COR-L47 (cell line): ENCODE measurements at regions not wholly inside any gene's neighbourhood (a gene's known extent, or its start where the extent isn't known, plus 50 kb on each side); places are given as distances from the start of the nearest gene placed in this dataset.
"Not testable (repeated sequence)": the region's sequence is repeated elsewhere in the genome, so short reads cannot be mapped to it uniquely, and the experiment has no call there.

Source experiments
- DNase-seq: peaks from one replicate; lab custom pipeline; 2025; lab: John Stamatoyannopoulos, UW

DNA sequence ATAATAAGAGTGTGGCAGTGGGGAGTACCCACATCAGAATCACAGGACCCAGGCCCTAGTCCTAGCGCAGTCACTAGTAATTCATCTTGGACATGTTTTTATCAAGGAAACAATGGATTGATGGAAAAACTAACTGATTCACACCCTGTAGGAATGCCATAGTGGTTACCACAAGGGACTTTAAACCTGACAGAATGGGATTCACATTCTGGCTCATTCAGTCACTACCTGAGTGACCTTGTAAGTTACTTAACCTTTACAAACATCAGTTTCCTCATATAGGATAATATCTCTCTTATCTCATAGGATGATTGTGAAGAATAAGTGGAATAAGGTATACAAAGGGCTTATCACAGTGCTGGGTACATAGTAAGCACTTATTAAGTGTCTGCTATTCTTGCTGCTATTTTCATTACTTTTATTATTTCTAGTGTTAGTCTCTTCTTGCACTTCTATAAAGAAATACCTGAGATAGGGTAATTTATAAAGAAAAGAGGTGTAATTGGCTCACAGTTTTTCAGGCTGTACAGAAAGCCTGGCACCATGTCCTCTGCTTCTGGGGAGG is 247.5 kb upstream of the KLF3 start:
- no peak for DNase-seq

DNA sequence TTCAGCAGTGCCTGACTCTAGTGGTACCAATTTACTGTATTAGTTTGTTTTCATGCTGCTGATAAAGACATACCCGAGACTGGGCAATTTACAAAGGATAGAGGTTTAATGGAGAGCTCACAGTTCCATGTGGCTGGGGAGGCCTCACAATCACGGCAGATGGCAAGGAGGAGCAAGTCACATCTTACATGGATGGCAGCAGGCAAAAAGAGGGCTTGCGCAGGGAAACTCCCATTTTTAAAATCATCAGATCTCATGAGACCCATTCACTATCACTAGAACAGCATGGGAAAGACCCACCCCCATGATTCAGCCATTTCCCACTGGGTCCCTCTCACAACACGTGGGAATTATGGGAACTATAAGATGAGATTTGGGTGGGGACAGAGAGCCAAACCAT is 243.7 kb upstream of the KLF3 start:
- DNase-seq = not testable (repeated sequence)

DNA sequence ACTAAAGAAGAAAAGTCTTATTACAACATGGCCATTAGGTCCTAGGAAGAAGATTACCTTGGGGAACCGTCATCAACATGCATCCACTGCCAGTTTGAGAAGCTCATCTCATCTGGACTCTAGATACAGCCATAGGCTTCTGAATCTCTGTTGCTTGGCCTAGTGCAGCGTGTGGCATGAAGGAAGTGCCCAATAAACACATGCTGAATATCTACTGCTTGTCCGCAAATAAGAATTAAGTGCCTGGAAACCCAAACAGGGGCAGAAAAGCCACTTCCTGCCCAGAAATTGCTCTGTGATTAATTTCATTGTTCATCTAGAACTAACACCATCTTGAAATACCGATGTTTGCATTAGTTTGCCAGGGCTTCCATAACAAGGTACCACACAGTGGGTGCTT is 241.1 kb upstream of the KLF3 start:
- DNase-seq = no peak

DNA sequence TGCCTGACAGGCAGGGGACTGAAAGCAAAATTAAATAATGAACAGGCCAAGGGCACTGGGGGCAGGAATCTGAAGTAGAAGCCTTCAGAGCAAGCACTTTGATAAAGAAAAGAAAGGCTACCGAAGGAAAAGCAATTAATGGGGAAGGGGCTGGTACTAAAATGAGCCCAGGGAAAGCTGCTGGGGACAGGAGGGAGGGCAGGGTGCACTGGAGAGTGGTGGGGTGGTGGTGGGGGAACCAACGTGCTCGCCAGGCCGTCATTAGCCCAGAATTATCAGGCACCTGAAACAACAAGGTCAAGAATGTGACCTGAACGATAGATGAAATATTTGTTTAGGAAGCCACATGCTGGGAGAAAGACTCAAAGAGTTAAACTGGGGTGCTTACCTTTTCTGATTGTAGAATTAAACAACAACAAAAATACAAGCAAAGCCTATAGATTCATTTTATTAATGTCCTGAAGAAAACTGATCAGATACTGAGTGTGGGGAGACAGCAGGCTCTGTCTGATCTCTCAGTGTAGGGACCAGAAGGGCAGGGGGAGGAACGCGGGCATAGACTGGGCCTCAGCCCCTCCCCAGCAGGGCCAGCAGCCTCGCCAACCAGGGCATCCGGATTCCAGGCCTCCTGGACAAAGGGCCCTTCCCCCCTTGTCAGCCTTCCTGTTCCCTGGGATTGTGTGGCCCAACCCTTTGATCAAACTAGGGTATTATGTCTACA is 239.7 kb upstream of the KLF3 start:
- DNase-seq = no peak

DNA sequence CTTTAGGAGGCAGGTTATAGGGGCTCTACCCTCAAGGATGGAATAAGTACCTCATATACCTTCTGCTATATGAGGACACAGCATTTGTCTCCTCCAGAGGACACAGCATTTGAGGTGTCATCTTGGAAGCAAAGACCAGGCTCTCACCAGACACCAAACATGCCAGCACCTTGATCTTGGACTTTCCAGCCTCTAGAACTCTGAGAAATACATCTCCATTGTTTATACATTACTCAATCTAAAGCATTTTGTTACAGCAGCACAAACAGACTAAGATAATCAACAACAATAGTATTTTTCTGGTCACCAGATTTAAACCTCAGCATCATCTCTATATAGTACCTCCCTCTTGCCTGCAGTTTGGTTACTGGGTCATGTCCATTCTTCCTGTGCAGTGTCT is 237.5 kb upstream of the KLF3 start:
- DNase-seq = no peak

DNA sequence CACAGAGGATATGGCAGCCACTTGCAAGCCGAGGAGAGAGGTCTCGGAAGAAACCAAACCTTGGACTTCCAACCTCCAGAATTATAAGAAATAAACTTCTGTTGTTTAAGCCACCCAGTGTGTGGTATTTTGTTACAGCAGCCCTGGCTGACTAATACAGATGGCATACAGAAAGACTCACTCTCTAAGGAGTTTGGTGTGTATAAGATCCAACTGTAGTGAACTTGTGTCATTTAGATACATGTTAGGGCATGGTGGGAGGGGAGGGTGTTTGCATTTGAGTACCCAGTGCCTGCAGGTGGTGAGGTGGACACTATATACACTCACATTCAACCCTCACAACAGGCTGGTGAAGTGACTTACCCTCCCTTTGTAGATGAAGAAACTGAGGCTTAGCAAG is 233.2 kb upstream of the KLF3 start:
- no peak for DNase-seq

DNA sequence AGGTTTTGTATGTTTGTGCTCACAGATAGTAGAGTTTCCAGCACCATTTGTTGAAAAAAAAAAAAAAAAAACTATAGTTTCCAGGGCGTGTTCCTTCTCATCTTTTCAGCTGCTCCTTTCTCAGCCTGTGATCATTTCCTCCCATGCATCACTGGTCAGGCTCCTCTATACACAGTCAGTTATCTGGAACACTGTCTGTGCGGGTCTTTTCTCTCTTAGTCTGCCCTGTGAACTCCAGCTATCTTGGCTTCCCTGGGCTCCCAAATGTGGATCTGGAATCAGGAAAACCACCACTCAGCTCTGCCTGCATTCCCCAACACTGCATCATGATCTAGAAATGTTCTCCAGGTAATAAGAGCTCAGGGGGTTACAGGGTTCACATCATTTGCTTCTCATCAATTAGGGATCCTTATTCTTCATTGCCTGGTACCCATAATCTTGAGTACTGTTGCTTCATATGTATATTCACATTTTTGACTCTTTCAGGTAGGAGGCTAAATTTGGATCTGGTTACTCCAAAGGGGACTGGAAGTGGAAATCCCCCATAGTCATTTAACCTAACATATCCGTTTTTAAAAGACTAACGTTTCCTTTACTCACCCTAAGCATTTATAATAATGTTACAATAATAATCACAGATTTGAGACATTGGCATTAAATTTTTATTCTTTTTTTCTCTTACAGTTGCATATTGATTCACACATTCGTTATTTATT is 221.8 kb upstream of the KLF3 start:
- DNase-seq = no peak

DNA sequence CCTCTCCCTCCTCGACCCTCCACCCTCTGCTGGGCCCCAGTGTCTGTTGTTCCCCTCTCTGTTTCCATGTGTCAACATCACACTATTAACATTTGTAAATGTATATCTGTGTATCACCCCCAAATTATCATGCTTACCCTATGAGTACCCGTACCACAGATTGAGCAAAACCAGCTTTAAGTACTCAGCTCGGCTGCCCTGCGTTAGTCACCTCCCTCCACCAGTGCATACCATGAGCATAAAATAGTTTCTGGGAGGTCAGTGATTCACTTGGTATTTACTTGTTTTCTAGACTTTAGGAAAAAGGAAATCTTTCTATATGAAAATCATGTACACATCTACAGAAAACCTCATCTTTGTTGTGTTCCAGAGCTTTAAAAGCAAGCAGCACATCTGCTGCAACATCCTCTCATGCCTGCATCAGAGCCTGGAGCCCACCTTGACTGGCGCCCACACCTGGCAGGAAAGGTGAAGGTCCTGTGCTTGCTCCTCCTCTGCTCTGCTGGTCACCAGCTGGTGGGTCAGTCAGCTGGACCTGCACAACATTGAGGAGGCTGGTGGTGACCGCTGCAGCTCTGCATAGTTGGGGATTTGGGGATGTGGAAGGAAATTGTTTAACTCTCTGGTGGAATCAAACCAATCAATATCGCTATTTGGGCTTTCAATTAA is 214.4 kb upstream of the KLF3 start:
- no peak for DNase-seq

DNA sequence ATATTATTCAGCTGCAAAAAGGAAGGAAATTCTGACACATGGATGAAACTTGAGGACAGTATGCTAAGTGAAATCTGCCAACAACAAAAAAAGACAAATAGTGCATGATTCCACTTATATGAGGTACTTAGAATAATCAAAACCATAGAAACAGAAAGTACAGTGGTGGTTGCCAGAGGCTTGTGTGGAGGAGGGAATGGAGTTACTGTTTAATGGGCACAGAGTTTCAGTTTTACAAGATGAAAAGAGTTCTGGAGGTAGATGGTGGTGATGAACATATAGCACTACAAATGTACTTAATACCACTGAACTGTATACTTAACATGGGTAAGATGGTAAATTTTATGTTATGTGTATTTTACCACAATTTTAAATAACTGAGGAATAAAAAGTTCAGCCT is 212.0 kb upstream of the KLF3 start:
- no peak for DNase-seq

DNA sequence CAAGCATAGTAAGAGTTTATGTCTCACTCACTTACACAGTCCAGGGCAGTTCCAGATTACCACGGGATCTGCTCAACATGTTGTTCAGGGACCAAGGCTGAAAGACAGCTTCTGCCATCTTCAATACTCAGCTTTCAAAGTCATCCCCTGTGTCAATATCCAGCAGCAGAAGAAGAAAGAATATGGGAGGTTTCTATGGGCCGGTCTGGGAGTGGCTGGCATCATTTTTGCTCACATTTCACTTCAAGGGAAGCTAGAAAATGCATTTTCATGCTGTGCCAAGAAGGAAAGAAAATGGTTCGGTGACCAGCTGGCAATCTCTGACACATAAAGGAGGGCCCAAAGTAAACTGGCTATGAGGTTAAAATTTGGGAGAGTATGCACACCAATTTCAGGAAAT is 211.5 kb upstream of the KLF3 start:
- DNase-seq = no peak

DNA sequence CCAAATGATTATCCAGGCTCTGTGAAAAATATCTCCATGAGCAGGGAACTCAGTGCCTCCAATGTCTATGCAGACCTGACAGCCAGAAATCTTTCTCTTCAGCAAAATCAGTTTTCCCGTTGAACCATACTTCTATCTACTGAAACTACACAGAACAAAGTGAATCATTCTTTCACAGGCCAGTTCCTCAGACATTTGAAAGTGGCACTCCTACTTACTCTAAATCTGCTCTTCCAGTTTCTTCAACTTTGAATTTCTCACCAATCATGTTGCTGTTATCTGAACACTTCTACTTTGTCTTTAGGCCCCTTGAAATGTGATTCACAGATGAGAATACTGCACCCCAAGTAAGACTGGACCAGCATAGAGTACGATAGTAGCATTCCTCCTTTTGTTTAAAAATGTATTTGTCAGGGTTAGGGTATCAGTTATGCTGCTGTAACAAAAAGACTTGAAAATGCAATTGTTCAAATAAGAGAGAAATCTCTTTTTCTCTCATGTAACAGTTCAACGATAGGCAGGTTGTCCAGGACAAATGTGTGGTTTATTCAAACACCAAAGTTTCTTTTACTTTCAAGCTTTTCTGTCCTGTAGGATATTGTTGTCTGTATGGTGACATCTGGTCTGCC is 210.6 kb upstream of the KLF3 start:
- DNase-seq = no peak

DNA sequence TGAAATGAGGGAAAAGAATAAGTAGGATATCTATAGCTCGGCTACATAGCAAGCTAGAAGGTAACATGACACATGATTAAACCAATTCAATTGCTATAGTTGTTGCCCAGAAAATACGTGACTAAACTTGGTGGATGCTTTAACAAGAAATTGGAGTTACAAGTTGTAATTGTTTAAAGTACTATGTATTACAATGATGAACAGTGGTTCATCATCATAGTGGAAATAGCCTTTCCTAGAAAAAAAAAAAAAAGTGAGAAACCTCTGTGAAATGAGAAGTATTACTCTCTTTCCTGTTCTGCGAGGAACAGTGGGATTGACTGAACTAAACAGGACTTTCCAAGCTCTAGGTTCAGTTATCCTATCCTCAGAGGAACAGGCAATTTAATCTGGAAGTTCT is 209.7 kb upstream of the KLF3 start:
- DNase-seq = no peak

DNA sequence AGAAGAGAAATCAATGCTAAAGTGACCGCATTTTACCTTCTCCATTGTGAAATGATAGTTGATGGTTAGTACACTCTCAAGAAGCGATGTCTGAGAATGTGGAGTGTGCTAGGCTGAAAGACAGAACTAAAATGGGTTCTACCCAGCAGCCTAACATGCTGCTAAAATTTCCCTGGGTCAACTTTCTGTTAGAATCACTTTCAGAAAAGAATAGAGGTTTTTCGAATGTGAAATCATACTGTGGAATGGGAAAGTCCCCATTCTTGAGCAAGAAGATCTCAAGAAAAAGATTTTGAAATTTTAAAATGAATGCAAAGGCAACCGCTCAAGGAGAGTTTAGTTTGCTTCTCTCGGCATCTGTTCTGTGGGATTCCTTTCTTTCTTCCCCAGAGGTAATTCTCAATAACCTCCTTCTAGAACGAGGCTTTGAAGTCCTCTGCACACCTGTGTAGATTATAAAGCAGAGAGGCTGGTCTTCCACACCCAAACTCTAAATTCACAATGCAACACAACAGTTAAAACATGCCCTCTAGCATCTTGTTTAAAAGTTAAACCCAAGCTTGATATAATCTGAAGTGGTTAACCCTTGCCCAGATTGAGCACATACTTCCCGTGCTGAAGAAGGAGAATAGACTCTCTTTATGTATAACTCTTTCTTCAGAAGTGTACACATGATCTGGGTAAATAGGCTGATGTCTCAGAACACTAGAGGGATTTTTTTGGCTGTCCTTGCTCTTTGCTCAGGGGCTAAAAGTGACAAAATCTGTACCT is 208.7 kb upstream of the KLF3 start:
- DNase-seq = no peak

DNA sequence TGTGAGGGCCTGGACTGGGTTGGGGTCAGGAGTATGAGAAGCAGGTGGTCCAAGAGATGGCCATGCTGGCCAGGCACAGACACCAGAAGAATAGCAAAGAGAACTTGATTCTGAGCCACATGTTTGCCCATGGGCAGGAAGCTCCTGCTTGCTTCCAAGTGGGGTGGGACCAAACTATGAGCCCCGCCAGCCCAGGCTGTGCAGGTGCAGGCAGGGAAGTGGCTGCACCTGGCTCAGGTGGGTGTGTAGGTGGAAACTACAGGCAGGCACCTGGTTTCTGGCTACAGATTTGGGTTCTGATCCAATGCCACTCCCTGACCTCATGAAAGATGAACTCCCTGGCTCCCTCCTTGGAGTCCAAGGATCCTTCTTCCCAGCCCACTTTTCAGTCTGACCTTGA is 207.9 kb upstream of the KLF3 start:
- DNase-seq = no peak

DNA sequence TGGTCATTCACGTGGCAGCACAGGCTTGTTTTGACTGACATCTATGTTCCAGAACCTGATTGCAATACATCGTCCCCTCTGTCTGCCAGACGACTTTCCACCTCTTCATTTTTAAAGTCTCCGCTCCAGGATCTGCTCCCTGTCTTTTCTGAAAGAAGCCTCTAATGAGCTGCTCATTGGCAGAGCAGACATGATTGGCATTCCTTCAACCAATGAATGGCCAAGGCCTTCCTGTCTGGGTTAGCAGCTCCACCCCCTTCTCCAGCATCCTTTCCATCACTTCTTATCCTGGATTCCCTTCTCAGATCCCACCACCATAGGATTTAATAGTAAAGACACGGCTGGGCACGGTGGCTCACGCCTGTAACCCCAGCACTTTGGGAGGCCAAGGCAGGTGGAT is 202.7 kb upstream of the KLF3 start:
- no peak for DNase-seq

DNA sequence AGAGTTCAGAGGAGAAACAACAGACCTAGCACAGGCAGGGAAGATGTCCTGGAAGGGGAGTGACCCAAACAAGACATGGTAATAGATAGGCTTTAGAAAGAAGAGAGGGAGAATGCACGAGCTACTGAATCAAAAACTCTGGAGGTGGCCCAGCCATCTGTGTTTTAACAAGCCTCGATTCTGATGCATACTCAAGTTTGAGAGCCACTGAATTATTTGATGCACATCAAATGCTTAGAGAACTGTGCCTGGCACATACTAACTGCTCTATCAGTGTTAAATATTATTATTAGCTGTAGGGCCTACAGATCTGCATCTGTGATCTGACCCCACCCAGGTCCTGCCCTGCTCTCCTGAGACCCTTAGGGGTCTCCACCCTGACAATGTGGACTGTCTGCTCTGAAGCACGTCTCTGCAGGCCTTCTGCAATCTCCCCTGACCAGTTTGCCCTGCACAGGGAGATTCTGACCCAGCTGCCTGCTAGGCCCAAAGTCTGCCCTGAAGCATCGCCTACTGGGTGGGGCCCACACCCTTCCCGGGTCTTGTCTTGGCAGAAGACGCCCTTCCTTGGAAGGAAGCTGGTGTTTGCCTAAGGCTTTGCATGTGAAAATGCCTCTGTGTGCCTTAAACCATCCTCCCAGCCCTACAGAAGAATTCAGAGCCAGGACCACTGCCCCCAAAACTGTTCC is 201.5 kb upstream of the KLF3 start:
- no peak for DNase-seq

DNA sequence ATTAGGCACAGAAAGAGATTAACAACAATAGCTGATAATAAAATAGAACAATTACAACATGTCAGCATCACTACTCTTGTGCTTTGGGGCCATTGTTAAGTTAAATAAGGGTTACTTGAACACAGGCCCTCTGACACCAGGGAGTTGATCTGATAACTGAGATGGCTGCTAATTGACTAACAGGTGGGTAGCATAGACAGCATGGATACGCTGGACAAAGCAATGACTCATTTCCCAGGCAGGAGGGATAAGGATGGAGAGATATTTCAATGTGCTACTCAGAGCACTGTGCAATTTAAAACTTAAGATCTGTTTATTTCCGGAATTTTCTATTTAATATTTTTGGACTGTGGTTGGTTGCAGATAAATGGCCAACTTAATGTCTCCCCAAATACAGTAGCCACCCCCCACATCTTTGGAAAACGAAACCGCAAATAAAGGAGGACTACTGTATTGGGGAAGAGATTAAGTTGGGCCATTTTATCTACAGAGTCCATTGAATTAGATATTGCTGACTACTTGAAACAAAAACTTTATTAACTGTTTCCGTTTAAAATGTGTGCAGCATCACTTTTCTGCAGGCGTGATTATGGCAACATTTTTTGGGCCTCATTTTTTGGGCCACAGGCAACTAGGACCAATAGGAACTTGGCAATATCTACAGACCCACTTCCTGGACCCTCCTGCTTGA is 200.6 kb upstream of the KLF3 start:
- no peak for DNase-seq

DNA sequence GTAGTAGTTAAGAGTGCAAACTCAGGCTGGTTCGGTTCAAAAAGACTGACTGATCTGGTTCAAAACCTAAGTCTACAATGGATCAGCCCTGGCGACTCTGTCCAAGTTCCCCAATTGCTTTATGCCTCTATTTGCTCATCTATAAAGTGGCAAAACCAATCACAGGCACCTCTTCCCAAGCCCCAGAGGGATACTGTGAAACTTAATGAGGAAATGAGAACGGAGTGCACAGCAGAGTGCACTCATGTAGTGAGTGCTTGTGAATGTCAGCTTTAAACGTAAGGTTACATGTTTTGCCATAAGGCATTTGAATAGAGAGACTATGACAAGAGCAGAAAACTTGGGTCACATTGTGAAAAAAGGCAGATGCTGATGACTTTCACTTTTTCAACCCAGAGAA is 199.7 kb upstream of the KLF3 start:
- no peak for DNase-seq

DNA sequence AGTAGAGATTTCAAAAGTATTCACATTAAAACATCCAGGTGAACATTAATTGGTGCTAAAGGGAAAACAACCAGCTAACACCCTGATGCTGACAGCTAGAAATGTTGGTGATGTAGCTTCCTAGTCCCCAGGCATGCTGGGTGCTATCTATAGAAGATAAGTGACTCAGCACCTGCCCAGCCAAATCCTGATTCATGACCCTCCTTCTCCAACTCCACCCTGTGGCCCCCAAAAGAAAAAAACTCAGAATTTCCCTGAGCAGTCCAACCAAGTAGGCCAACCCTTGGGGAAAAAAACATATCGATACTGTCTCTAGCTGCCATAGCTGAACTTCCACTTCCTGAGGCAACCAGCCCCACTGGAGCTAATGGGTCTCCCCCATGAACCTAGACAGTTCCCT is 197.6 kb upstream of the KLF3 start:
- DNase-seq = no peak

DNA sequence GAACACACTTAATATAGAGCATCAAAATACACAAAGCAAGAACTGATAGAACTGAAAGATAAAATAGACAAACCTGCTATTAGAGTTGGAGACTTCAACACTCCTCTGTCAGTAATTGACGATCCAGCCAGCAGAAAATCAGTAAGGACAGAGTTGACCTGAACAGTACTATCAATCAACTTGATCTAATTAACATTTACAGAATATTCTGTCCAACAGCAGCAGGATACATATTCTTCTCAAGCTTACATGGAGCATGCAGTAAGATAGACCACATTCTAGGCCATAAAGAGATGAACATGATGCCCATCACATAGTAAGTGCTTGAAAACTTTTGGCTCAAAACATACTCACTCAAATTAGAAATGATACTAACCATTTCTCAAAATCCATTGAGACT is 196.7 kb upstream of the KLF3 start:
- no peak for DNase-seq
